ENCODE measurements at regions not wholly inside any gene's neighbourhood (a gene's known extent, or its start where the extent isn't known, plus 50 kb on each side); places are given as distances from the start of the nearest gene placed in this dataset.

DNA sequence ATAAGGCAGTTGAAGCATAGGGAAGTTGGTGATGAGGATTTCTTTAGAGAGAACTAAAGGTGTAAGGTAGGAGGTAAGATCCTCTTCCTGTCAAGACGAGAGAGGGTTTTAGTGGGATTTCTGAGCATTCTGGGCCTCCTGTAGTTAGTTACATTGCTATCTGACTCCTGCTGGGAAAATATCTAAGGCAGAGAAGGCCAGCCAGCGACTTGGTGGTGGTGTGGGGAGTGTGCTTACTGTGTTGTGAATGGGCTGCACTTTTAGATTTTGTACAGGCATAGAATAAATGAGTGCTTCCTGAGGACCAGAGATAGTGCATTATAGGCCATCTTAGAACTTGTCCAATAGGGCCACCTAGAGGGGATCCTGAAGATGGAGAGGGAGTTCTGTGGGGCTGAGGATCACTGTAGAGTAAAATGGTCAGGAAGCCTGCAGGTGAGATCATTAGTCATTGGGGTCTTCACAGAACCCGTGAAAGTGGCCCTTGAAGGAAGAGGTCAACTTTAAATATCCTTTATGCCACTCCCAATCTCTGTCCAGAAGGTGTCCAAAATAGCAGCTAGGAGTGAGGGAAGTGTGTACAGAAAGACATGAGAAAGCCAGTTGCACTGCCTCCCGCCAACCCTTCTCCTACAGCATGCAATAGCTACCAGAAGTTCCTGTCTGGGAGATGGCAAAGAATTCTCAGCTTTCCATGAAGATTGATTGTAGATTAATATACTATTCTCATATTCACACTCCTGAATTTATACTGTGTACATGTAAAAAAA lies 266.6 kb downstream of the POLR1F start:
- TF ChIP-seq, protein P1, sequence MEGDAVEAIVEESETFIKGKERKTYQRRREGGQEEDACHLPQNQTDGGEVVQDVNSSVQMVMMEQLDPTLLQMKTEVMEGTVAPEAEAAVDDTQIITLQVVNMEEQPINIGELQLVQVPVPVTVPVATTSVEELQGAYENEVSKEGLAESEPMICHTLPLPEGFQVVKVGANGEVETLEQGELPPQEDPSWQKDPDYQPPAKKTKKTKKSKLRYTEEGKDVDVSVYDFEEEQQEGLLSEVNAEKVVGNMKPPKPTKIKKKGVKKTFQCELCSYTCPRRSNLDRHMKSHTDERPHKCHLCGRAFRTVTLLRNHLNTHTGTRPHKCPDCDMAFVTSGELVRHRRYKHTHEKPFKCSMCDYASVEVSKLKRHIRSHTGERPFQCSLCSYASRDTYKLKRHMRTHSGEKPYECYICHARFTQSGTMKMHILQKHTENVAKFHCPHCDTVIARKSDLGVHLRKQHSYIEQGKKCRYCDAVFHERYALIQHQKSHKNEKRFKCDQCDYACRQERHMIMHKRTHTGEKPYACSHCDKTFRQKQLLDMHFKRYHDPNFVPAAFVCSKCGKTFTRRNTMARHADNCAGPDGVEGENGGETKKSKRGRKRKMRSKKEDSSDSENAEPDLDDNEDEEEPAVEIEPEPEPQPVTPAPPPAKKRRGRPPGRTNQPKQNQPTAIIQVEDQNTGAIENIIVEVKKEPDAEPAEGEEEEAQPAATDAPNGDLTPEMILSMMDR (IDR thresholded peaks at IDR 0.05) = no peak
- no peak for TF ChIP-seq POLR2A (IDR thresholded peaks at IDR 0.05)
